ENCODE measurements at regions not wholly inside any gene's neighbourhood (a gene's known extent, or its start where the extent isn't known, plus 50 kb on each side); places are given as distances from the start of the nearest gene placed in this dataset.

DNA sequence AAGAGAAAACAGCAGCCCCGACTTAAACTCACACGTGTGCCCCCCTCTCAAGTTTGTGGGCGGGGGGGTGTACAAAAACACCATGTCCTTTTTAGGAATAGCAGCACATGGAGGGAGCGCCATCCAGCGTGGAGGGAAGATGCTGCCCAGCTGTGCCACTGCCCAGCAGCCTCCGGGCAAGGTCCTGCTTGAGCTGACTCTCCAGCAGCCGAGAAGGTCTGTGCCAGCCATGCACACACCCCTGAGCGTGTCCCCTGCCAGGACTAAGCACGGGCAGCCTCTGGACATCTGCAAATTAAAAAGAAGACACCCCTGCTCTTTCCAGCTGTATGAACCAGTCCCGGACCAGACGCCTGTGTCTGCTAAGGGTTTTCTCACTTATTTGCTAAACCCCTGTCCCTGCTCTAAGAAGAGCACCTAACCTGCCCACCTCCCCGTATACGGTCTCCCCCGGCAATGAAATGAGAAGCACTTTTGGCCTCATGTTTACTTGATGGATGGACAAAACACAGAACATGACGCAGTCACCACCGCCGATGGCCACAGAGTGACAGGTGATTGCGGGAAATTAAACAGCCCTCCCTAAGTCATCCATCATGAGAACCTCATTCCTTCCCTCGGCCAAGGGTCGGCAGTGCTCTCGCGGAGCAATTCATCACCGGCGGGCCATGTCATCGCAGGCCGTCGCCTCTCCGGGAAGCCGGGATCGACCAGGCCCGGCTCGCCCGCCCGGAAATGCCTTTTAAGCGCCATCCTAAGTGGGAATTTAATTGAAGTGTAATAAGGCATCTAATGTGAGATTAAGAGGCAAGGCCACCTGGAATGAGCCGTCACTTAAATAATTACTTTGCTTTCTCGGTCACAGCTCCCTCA lies 96.9 kb downstream of the OLFM1 start:
- TF ChIP-seq, protein P1, sequence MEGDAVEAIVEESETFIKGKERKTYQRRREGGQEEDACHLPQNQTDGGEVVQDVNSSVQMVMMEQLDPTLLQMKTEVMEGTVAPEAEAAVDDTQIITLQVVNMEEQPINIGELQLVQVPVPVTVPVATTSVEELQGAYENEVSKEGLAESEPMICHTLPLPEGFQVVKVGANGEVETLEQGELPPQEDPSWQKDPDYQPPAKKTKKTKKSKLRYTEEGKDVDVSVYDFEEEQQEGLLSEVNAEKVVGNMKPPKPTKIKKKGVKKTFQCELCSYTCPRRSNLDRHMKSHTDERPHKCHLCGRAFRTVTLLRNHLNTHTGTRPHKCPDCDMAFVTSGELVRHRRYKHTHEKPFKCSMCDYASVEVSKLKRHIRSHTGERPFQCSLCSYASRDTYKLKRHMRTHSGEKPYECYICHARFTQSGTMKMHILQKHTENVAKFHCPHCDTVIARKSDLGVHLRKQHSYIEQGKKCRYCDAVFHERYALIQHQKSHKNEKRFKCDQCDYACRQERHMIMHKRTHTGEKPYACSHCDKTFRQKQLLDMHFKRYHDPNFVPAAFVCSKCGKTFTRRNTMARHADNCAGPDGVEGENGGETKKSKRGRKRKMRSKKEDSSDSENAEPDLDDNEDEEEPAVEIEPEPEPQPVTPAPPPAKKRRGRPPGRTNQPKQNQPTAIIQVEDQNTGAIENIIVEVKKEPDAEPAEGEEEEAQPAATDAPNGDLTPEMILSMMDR (optimal IDR thresholded peaks at IDR 0.05 in 1 of 3, IDR thresholded peaks at IDR 0.05 in 1 of 3, conservative IDR thresholded peaks at IDR 0.05 in 1 of 3; ENCODE audit: extremely low read depth in 1 of 3, insufficient read depth in 2 of 3, low read length in 3 of 3), result no peak
- no peak for TF ChIP-seq EZH2 (IDR thresholded peaks at IDR 0.05; ENCODE audit: low read length)

Measured in keratinocyte (primary cell).